HG03521 (cell line): ENCODE measurements at regions not wholly inside any gene's neighbourhood (a gene's known extent, or its start where the extent isn't known, plus 50 kb on each side); places are given as distances from the start of the nearest gene placed in this dataset.
"Not testable (repeated sequence)": the region's sequence is repeated elsewhere in the genome, so short reads cannot be mapped to it uniquely, and the experiment has no call there.

Source experiments
- ATAC-seq: cut with Tn5 transposase; IDR thresholded peaks from one replicate; pipeline ENCODE4 v1.9.1; 2021; ENCODE audit warnings: mild to moderate bottlenecking, moderate library complexity; ENCODE audit not compliant: unreplicated experiment

- not testable (repeated sequence) for ATAC-seq
Measured at GRCh38 chr16:60200729-60201128, 1466.6 kb upstream of the GOT2 start.

DNA sequence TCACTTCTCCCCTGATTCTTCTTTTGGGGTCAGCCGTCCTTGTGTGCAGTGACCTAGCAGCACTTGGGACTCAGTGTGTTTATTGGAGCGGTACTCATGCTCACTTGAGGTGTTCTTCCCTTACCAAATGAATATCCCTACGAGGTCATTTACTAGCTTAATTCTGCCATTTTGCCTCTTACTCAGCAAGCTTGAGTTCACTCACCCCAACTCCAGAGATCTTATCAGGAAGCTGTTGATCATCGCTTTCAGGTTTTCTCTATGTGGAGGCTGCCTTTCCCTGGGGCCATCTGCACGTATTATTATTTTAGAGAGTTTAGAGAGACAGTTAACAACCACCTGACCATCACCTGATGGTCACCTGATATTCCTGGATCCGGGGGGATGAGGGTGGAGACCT, 1466.0 kb upstream of the GOT2 start:
- no peak for ATAC-seq

DNA sequence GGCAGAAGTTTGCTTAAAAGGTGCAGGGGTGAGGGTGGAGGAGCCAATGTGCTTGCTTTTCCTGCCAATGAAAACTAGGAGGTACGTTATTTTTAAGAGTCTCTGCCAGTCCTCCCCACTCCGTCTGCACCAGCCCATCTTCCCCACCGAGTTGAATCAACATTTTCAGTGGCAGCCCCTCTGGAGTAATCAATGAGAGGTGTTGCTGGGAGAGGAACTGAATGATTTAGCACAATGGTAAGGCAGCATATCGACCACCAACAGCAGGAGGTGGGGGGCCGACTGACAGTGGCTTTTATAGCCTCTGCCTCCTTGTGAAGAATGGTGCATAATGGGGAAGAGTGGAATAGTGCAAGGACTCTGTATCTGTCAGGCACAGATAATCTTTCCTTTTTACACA, 1465.0 kb upstream of the GOT2 start:
- ATAC-seq, result no peak

GRCh38 chr16:60181536-60181935, 1447.4 kb upstream of the GOT2 start:
- ATAC-seq, result no peak

GRCh38 chr16:60180609-60181008, 1446.5 kb upstream of the GOT2 start:
- no peak for ATAC-seq

DNA sequence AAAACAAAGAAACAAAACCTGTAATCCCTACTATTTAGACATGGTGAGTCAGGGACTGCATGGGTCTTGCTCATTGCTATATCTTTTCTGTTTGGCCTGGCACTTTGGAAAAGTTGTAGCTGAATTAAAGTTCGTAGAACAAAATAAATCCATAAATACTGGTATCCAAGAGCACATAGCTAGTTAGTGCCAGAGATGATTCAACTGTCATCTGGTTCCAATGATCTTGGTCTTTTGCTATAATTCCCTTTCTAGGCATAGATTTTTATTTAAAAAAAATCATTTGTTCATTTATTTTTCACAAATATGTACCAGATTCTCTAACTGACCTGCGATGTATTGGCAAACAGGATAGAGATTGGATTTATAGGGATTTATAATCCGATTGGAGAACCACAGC, 1436.1 kb upstream of the GOT2 start:
- no peak for ATAC-seq

DNA sequence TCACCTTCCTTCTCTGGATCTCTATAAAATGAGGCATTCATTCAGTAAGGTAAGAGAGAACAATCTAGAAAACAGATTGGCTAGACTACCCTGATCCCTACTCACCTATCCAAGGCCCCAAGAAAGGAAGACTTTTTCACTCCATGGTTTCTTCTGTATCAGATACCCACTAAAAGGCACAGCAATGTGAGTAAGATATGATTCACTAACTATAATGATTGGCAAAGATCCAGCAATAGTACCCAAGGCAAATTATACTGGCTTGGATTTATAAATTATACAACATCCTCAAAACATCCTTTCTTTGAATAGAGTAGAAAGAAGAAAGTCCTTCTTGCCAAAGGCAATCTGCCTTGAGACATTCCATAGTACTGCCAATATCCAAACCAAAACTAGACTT, 1432.0 kb upstream of the GOT2 start:
- no peak for ATAC-seq

- no peak for ATAC-seq
Measured at GRCh38 chr16:60151987-60152386, 1417.9 kb upstream of the GOT2 start.

GRCh38 chr16:60150907-60151306, 1416.8 kb upstream of the GOT2 start:
- ATAC-seq, result no peak

- ATAC-seq, result no peak
Measured at GRCh38 chr16:60143348-60143705, 1409.2 kb upstream of the GOT2 start.

- ATAC-seq, result no peak
Measured at GRCh38 chr16:60142619-60143347, 1408.7 kb upstream of the GOT2 start.

GRCh38 chr16:60137891-60138290, 1403.8 kb upstream of the GOT2 start:
- ATAC-seq, result no peak

DNA sequence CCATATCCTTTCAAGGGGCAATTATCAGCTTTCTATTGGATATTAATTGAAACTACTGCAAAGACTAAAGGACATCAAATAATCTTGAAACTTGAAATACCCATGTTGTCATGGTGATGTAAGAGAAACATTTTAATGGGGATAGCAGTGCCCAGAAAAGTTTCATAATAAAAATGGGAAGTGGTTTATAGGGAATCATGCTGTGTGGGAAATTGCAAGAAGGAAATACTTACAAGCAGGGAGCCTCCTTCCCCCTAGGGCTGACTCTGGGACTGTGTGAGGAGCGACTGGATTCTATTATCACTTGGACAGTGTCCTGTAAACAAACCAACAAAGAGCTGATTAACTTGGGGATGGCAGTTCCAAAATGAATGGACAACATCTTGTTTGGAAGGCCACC, 1393.1 kb upstream of the GOT2 start:
- no peak for ATAC-seq

DNA sequence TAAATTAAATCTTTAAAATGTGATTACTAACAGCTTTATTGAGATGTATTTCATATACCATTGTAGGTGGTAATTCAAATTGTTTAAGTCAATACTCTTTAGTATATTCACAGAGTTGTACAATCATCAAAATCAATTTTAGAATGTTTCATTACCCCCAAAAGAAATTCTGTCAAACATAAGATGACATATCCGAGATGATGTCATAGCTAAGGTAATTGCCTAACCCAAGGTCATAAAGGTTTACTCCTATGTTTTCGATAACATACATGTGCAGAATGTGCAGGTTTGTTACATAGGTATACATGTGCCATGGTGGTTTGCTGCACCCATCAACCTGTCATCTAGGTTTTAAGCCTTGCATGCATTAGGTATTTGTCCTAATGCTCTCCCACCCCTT, 1392.0 kb upstream of the GOT2 start:
- not testable (repeated sequence) for ATAC-seq

- ATAC-seq, result no peak
Measured at GRCh38 chr16:60123392-60124023, 1389.4 kb upstream of the GOT2 start.

DNA sequence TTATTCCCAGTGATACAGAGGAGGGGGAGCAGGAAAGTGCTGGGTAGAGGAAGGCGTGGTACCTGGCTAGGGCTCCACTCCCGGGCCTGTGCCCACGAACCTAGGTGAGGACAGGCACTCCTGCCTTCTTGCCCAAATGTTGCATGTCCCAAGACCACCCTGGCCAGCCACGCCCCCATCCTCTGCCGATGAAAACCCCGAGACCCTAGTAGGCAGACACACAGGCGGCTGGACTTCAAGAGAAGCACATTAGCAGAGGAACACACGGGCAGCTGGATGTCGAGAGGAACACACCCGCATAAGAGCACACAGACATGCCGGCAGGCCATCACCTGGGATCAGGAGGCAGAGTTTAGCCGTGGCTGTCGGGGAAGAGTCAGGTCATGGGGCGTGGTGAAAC, 1386.5 kb upstream of the GOT2 start:
- no peak for ATAC-seq

DNA sequence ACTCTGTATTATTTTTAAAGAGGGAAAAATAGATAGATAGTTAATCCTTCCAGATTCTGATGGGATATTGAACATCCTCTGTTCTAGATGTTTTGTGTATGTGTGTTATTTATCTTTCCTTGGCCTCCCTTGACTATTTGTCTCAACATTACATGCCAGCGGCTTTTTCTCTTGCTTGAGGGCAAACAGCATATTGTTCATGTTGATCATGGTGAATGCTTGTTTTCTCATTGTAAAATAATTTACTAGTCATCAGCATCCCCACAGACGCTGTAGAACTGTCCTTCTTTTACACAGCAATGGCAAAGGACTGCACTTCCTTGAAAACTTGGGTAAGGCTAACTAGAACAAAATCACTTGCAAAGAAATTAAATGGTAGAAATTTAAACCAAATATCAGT, 1376.4 kb upstream of the GOT2 start:
- no peak for ATAC-seq

- ATAC-seq, result no peak
Measured at GRCh38 chr16:60107871-60108270, 1373.8 kb upstream of the GOT2 start.

GRCh38 chr16:60107437-60107836, 1373.3 kb upstream of the GOT2 start:
- no peak for ATAC-seq

DNA sequence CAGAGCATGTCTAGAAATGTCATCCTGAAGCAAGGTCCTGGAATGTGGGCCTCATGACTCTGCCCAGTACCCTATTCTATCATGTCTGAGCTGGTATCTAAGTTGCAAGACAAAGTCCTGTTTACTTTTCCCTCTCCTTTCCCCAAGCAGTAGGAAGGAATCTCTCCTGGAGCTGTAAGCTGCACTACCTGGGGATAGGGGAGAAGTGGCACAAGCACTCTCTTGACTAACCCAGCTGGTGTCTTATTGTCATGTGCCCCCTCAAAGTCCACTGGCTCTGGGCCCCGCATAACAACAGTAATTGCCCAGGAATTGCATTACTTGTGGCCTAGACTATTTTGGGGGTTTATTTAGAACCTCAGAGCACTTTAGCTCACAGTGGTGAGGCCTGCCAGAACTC, 1366.3 kb upstream of the GOT2 start:
- ATAC-seq, result no peak

GRCh38 chr16:60091529-60091928, 1357.4 kb upstream of the GOT2 start:
- ATAC-seq, result no peak

DNA sequence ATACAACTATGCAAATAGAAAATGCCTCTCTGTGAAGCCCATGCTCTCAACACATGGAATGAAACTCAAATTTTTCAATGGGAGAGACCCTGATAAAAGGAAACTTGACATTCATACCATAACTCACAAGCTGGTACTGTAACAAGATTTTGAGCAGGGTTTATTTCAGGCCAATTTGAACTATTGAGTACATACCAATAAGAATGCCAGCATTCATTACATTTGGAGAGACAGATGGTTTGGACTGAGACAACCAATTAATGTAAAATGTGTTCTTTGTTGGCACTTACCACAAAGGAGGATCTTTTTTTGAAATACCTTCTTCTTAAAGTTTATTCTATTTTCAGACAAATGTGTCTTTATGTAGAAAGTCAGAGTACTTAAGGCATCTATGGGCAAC, 1357.0 kb upstream of the GOT2 start:
- ATAC-seq, result no peak

GRCh38 chr16:60087530-60087929, 1353.4 kb upstream of the GOT2 start:
- no peak for ATAC-seq
